Endothelial cell of umbilical vein (primary cell): ENCODE measurements at regions not wholly inside any gene's neighbourhood (a gene's known extent, or its start where the extent isn't known, plus 50 kb on each side); places are given as distances from the start of the nearest gene placed in this dataset.

Experiments
- BruUV-seq: library from RNA; stranded (reverse); fragments of 400-500 nt; replicated peaks from 2 replicates; lab custom pipeline; 2021; lab: Mats Ljungman, UMichigan
- CTCF ChIA-PET: fragments of 300-600, 350-600 bp; sonication (Branson Sonifier 250); formaldehyde crosslinking; loops from one replicate; lab custom pipeline; 2021; ENCODE audit warnings: antibody characterized with exemption, inconsistent platforms; lab: Charles Lee
- POLR2A ChIA-PET: fragments of 300-600, 350-600 bp; sonication (Branson Sonifier 250); formaldehyde crosslinking; loops from one replicate; lab custom pipeline; 2021; ENCODE audit warnings: antibody characterized with exemption, inconsistent platforms; lab: Charles Lee
- DNase-seq: peaks from one replicate; pipeline ENCODE4 v3.0.0-alpha.2; 2011; ENCODE audit warnings: low read depth, low spot score
- FAIRE-seq: peaks from 2 replicates; lab custom pipeline; 2011; peaks lifted over from hg19 to GRCh38; lab: Jason Lieb, UNC
- H2AFZ ChIP-seq: 2 replicates; pipeline ENCODE4 v1.6.0; 2012; ENCODE audit warnings: low read depth, low read length, control low read depth, inconsistent platforms
- H3K27ac ChIP-seq: 2 replicates; pipeline ENCODE4 v1.5.1; 2011; ENCODE audit warnings: low read depth, mild to moderate bottlenecking, control low read depth, low read length, moderate library complexity; ENCODE audit not compliant: insufficient read depth
- H3K27me3 ChIP-seq, 2 experiments: 2 replicates each; pipeline versions ENCODE4 v1.6.0 to v1.6.1; 2011; ENCODE audit warnings: low read length in 2 of 2, mixed read lengths in 1 of 2; ENCODE audit not compliant: control insufficient read depth in 2 of 2, insufficient read depth in 2 of 2
- H3K36me3 ChIP-seq, 2 experiments: 2 replicates in 1 of 2; 3 replicates in 1 of 2; pipeline ENCODE4 v1.5.1; 2011; ENCODE audit warnings: low read length in 2 of 2, mild to moderate bottlenecking in 1 of 2, moderate library complexity in 1 of 2; ENCODE audit not compliant: control insufficient read depth in 2 of 2, insufficient read depth in 2 of 2; ENCODE audit errors: extremely low read depth in 1 of 2
- H3K4me1 ChIP-seq: 3 replicates; pipeline ENCODE4 v1.5.1; 2011; ENCODE audit warnings: mild to moderate bottlenecking, low read length; ENCODE audit not compliant: control insufficient read depth, insufficient read depth; ENCODE audit errors: extremely low read depth
- H3K4me2 ChIP-seq: 2 replicates; pipeline ENCODE4 v1.6.1; 2011; ENCODE audit warnings: low read length, control low read depth, mixed read lengths; ENCODE audit not compliant: insufficient read depth
- H3K4me3 ChIP-seq, 3 experiments: fragments of 200-600 bp in 1 of 3; sonication (generic), shearing (Covaris generic) in 1 of 3; replicated peaks in 1 of 3; 2 replicates each; pipeline ENCODE4 v1.5.1; 2011 to 2016; ENCODE audit warnings: control low read depth in 3 of 3, low read length in 3 of 3, mild to moderate bottlenecking in 2 of 3, inconsistent platforms in 1 of 3, low read depth in 1 of 3, moderate library complexity in 1 of 3; ENCODE audit not compliant: insufficient read depth in 1 of 3
- H3K79me2 ChIP-seq: 2 replicates; pipeline ENCODE4 v1.6.0; 2012; ENCODE audit warnings: low read length, inconsistent platforms; ENCODE audit not compliant: control insufficient read depth, insufficient read depth
- H3K9ac ChIP-seq: replicated peaks from 2 replicates; pipeline ENCODE3; 2011; ENCODE audit warnings: low read length, control low read depth; ENCODE audit not compliant: insufficient read depth; ENCODE audit errors: extremely low read depth
- H3K9me1 ChIP-seq: replicated peaks from 3 replicates; pipeline ENCODE4 v1.6.0; 2011; ENCODE audit warnings: mild to moderate bottlenecking, low read length; ENCODE audit not compliant: control insufficient read depth, insufficient read depth; ENCODE audit errors: extremely low read depth
- H3K9me3 ChIP-seq: replicated peaks from 2 replicates; pipeline ENCODE4 v1.5.1; 2012; ENCODE audit warnings: low read length, inconsistent platforms; ENCODE audit not compliant: control insufficient read depth, insufficient read depth
- H4K20me1 ChIP-seq: replicated peaks from 2 replicates; pipeline ENCODE3; 2011; ENCODE audit warnings: mild to moderate bottlenecking, low read length; ENCODE audit not compliant: control insufficient read depth, insufficient read depth; ENCODE audit errors: extremely low read depth
- EZH2 ChIP-seq: IDR thresholded peaks from 2 replicates; pipeline ENCODE4 v1.6.1; 2012; ENCODE audit warnings: borderline replicate concordance, low read depth, mild to moderate bottlenecking, moderate library complexity, low read length, inconsistent platforms; ENCODE audit not compliant: severe bottlenecking
- FOS ChIP-seq: IDR thresholded peaks from 2 replicates; pipeline ENCODE4 v1.6.1; 2011; ENCODE audit warnings: mild to moderate bottlenecking, low read length, moderate library complexity, borderline replicate concordance; ENCODE audit not compliant: insufficient read depth
- GATA2 ChIP-seq: IDR thresholded peaks from 2 replicates; pipeline ENCODE4 v1.7.0; 2011; ENCODE audit warnings: low read depth, mild to moderate bottlenecking, moderate library complexity, mixed read lengths, low read length; ENCODE audit not compliant: insufficient read length, insufficient read depth
- JUN ChIP-seq: IDR thresholded peaks from 2 replicates; pipeline ENCODE4 v1.6.1; 2011; ENCODE audit warnings: borderline replicate concordance, low read depth; ENCODE audit not compliant: insufficient read length, insufficient read depth
- MYC ChIP-seq: IDR thresholded peaks from one replicate; pipeline ENCODE4 v1.6.1; 2011; ENCODE audit warnings: mild to moderate bottlenecking, low read depth, low read length
- POLR2A ChIP-seq: IDR thresholded peaks from 2 replicates; pipeline ENCODE4 v1.6.1; 2012; ENCODE audit warnings: low read depth, mild to moderate bottlenecking, control low read depth, low read length
- POLR2AphosphoS5 ChIP-seq: IDR thresholded peaks from 2 replicates; pipeline ENCODE4 v1.6.1; 2012; ENCODE audit warnings: low read depth, mild to moderate bottlenecking, control low read depth, low read length, moderate library complexity; ENCODE audit not compliant: insufficient read depth
- dilution Hi-C: fragments of 300-500 bp; cut with MboI; formaldehyde crosslinking; loops from one replicate; pipeline ENCODE4 v1.15.0; 2019; ENCODE audit warnings: low sequenced_read_pairs; ENCODE audit not compliant: extremely low pct_ligation_motif_present
- intact Hi-C: fragments of 100-400 bp; cut with micrococcal nuclease; formaldehyde crosslinking; loops from one replicate; pipeline ENCODE4 v1.10.0; 2022
- TF ChIP-seq, protein P1 (sequence below), 2 donors: IDR thresholded peaks; 1 replicate in 1 of 2; 2 replicates in 1 of 2; pipeline ENCODE4 v1.5.1; 2011; ENCODE audit warnings: low read length in 2 of 2, mild to moderate bottlenecking in 2 of 2, moderate library complexity in 2 of 2, control low read depth in 1 of 2, inconsistent platforms in 1 of 2, low read depth in 1 of 2; ENCODE audit not compliant: insufficient read depth in 1 of 2; ENCODE audit errors: extremely low read depth in 1 of 2
- TF ChIP-seq, protein P2 (sequence below): IDR thresholded peaks from 2 replicates; pipeline ENCODE4 v1.6.1; 2011; ENCODE audit not compliant: insufficient read depth, insufficient read length

DNA sequence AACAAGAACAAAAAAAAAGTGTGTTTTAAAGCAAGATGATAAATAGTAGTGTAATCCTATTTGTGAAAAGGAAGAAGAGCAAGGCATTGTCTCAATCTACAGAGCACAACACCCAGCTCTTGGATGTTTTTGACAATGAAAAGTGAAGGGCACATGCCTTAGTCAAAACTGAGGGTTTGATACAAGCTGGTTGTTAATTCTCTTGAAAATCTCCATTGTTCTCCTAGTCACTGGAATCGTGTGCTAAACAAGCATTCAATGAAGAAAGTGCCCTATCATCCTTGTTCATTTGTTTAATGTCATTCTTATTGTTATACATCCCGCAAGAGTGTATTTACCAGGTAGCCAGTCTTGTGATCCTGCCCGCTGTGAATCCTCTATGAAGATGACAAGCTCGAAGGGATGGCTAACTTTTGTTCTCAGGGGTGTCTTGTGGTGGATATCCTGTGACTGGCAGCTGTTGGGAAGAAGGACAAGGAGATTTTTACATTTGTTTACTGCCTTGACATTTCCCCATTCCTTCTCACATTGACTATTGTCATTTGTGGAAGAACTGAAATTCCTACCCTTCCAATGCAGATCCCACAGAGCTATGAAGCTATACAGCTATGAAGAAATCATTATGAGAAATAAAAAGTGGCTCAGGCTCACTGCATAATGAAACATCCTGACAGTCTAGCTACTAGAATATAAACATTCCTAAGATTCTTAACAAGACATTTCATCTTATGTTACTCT is 175.9 kb downstream of the VGLL3 start:
- Histone ChIP-seq H3K9ac (no peak overlapping the region), H3K27me3 (no peaks in the 10 kb centered on the region), H3K4me3 (no peak overlapping the region), H4K20me1 (no peaks in the 10 kb centered on the region), H3K36me3 (no peaks in the 10 kb centered on the region), H2AFZ (no peak overlapping the region), H3K4me2 (no peak overlapping the region), H3K79me2 (no peaks in the 10 kb centered on the region), H3K9me1 (no peaks in the 10 kb centered on the region), H3K9me3 (no peaks in the 10 kb centered on the region), H3K4me1 (no peaks in the 10 kb centered on the region), H3K27ac (no peak overlapping the region)
- TF ChIP-seq MYC (no peak), JUN (no peak)
- POLR2A ChIA-PET: no interaction called here
- FAIRE-seq (no peak), DNase-seq (no peak)
- intact Hi-C loops: no loop called here
- dilution Hi-C loops: no loop called here
- BruUV-seq: no TSS peak
- CTCF ChIA-PET: no interaction called here

DNA sequence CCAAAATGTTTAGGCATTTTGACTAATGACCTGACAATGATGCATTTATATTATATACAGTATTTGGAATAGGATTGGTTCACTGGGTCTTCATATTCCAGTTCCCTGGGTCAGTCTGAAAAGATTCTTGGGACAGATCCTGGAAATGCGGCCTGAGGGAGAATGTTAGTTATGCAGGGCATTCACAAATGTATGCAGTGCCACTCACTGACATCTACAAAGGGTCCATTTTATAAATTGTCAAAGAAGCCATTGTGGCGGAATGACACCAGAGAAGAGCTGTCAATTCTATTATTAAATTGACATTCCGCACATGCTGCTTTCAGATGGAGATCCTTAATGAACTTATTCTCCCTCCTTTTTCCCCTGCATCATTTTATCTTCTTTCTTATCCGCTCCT is 176.6 kb downstream of the VGLL3 start:
- TF ChIP-seq POLR2A: no peak
- no peak for TF ChIP-seq MYC
- TF ChIP-seq, protein P1, sequence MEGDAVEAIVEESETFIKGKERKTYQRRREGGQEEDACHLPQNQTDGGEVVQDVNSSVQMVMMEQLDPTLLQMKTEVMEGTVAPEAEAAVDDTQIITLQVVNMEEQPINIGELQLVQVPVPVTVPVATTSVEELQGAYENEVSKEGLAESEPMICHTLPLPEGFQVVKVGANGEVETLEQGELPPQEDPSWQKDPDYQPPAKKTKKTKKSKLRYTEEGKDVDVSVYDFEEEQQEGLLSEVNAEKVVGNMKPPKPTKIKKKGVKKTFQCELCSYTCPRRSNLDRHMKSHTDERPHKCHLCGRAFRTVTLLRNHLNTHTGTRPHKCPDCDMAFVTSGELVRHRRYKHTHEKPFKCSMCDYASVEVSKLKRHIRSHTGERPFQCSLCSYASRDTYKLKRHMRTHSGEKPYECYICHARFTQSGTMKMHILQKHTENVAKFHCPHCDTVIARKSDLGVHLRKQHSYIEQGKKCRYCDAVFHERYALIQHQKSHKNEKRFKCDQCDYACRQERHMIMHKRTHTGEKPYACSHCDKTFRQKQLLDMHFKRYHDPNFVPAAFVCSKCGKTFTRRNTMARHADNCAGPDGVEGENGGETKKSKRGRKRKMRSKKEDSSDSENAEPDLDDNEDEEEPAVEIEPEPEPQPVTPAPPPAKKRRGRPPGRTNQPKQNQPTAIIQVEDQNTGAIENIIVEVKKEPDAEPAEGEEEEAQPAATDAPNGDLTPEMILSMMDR (IDR thresholded peaks at IDR 0.05; ENCODE audit: extremely low read depth in 1 of 2, insufficient read depth in 1 of 2, low read depth in 1 of 2, low read length in 2 of 2): no peak
- TF ChIP-seq FOS: no peak
- no peak for TF ChIP-seq EZH2
- TF ChIP-seq POLR2AphosphoS5: no peak
- no peak for TF ChIP-seq JUN
- TF ChIP-seq GATA2: no peak
- TF ChIP-seq, protein P2, sequence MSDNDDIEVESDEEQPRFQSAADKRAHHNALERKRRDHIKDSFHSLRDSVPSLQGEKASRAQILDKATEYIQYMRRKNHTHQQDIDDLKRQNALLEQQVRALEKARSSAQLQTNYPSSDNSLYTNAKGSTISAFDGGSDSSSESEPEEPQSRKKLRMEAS: no peak
- no peaks in the 10 kb centered on the region for H3K36me3 ChIP-seq
- H3K27me3 ChIP-seq: no peaks in the 10 kb centered on the region
- DNase-seq (no peak), FAIRE-seq (no peak)
- H3K4me1 ChIP-seq: no peaks in the 10 kb centered on the region
- CTCF ChIA-PET: no interaction called here
- dilution Hi-C loops: no loop called here
- no peak overlapping the region for H2AFZ ChIP-seq
- POLR2A ChIA-PET: no interaction called here
- H3K9me1 ChIP-seq: no peaks in the 10 kb centered on the region
- H3K4me3 ChIP-seq: no peak overlapping the region
- no peaks in the 10 kb centered on the region for H4K20me1 ChIP-seq
- H3K27ac ChIP-seq: no peak overlapping the region
- intact Hi-C loops: no loop called here
- no peaks in the 10 kb centered on the region for H3K9me3 ChIP-seq
- no TSS peak for BruUV-seq
- H3K4me2 ChIP-seq: no peak overlapping the region
- H3K79me2 ChIP-seq: no peaks in the 10 kb centered on the region
- no peak overlapping the region for H3K9ac ChIP-seq
